CD4-positive, alpha-beta T cell (primary cell): ENCODE measurements at regions not wholly inside any gene's neighbourhood (a gene's known extent, or its start where the extent isn't known, plus 50 kb on each side); places are given as distances from the start of the nearest gene placed in this dataset.

Source experiments
- ATAC-seq: fragments of 200-7000 bp; cut with Tn5 transposase; one replicate; pipeline ENCODE4 v1.10.0; 2022; ENCODE audit warnings: mild to moderate bottlenecking; ENCODE audit not compliant: poor library complexity
- CTCF ChIA-PET: fragments of 350-600 bp; sonication (Branson Sonifier 250); formaldehyde crosslinking; loops from one replicate; lab custom pipeline; 2021; ENCODE audit warnings: antibody characterized with exemption, inconsistent platforms; lab: Charles Lee
- POLR2A ChIA-PET: fragments of 350-600 bp; sonication (Branson Sonifier 250); formaldehyde crosslinking; loops from one replicate; lab custom pipeline; 2021; ENCODE audit warnings: antibody characterized with exemption, inconsistent platforms; lab: Charles Lee
- DNase-seq, 14 experiments: peaks; one replicate each; pipeline ENCODE4 v3.0.0-alpha.2; 2013 to 2020; ENCODE audit warnings: mixed read lengths in 2 of 14
- H3K27ac ChIP-seq, 2 donors: one replicate each; pipeline versions ENCODE4 v1.5.1 to v1.7.0; 2013; ENCODE audit warnings: low read length in 2 of 2, low read depth in 1 of 2, mild to moderate bottlenecking in 1 of 2
- H3K27me3 ChIP-seq, 2 experiments: 1 replicate in 1 of 2; 2 replicates in 1 of 2; pipeline versions ENCODE4 v1.6.1 to v1.7.0; 2013; ENCODE audit warnings: low read length in 2 of 2, control low read depth in 1 of 2, mild to moderate bottlenecking in 1 of 2, moderate library complexity in 1 of 2; ENCODE audit not compliant: insufficient read depth in 2 of 2, control insufficient read depth in 1 of 2
- H3K36me3 ChIP-seq: one replicate; pipeline ENCODE4 v1.6.1; 2013; ENCODE audit warnings: low read length, control low read depth; ENCODE audit not compliant: insufficient read depth
- H3K4me1 ChIP-seq: one replicate; pipeline ENCODE4 v1.6.1; 2013; ENCODE audit warnings: low read length, control low read depth; ENCODE audit not compliant: insufficient read depth
- H3K4me3 ChIP-seq: one replicate; pipeline ENCODE4 v1.5.1; 2013; ENCODE audit warnings: mild to moderate bottlenecking, low read length, moderate library complexity
- H3K9me3 ChIP-seq, 2 experiments: 1 replicate in 1 of 2; 2 replicates in 1 of 2; pipeline versions ENCODE4 v1.6.1 to v1.7.0; 2013; ENCODE audit warnings: low read length in 2 of 2, mild to moderate bottlenecking in 2 of 2, control low read depth in 1 of 2, moderate library complexity in 1 of 2; ENCODE audit not compliant: control insufficient read depth in 1 of 2, insufficient read depth in 1 of 2
- H3K27ac Mint-ChIP-seq: one replicate; pipeline ENCODE4 v1.8.0; 2020; ENCODE audit warnings: mixed read lengths
- H3K27me3 Mint-ChIP-seq: one replicate; pipeline ENCODE4 v1.8.0; 2021; ENCODE audit warnings: mixed read lengths
- H3K36me3 Mint-ChIP-seq: one replicate; pipeline ENCODE4 v1.8.0; 2021; ENCODE audit warnings: low read depth, mixed read lengths
- H3K4me1 Mint-ChIP-seq: one replicate; pipeline ENCODE4 v1.8.0; 2021; ENCODE audit warnings: low read depth, mixed read lengths
- H3K4me3 Mint-ChIP-seq: one replicate; pipeline ENCODE4 v1.8.0; 2020; ENCODE audit warnings: mild to moderate bottlenecking, mixed read lengths
- H3K9me3 Mint-ChIP-seq: one replicate; pipeline ENCODE4 v1.8.0; 2020; ENCODE audit warnings: mixed read lengths
- intact Hi-C, 2 experiments: fragments of 100-400 bp; cut with DNase I in 1 of 2; cut with micrococcal nuclease in 1 of 2; formaldehyde crosslinking; loops; one replicate each; pipeline versions ENCODE4 v1.15.1 to v1.9.0; 2023 to 2025; cut with DNase I, micrococcal nuclease
- TF ChIP-seq, protein P1 (sequence below): fragments of 200-600 bp; IDR thresholded peaks from one replicate; pipeline ENCODE4 v1.8.0; 2022; ENCODE audit warnings: antibody characterized with exemption, mild to moderate bottlenecking

- ChIA-PET POLR2A (no interaction called here), CTCF (no interaction called here)
- H3K27ac Mint-ChIP-seq: no peak overlapping the region
- Histone ChIP-seq H3K27ac (no peak overlapping the region), H3K9me3 (peaks cover 0 to 4% of the 10 kb centered on the region in 2 experiments), H3K27me3 (no peaks in the 10 kb centered on the region), H3K4me1 (no peaks in the 10 kb centered on the region), H3K36me3 (no peaks in the 10 kb centered on the region), H3K4me3 (no peak overlapping the region)
- H3K9me3 Mint-ChIP-seq: no peaks in the 10 kb centered on the region
- H3K4me1 Mint-ChIP-seq: no peaks in the 10 kb centered on the region
- no peaks in the 10 kb centered on the region for H3K36me3 Mint-ChIP-seq
- TF ChIP-seq, protein P1, sequence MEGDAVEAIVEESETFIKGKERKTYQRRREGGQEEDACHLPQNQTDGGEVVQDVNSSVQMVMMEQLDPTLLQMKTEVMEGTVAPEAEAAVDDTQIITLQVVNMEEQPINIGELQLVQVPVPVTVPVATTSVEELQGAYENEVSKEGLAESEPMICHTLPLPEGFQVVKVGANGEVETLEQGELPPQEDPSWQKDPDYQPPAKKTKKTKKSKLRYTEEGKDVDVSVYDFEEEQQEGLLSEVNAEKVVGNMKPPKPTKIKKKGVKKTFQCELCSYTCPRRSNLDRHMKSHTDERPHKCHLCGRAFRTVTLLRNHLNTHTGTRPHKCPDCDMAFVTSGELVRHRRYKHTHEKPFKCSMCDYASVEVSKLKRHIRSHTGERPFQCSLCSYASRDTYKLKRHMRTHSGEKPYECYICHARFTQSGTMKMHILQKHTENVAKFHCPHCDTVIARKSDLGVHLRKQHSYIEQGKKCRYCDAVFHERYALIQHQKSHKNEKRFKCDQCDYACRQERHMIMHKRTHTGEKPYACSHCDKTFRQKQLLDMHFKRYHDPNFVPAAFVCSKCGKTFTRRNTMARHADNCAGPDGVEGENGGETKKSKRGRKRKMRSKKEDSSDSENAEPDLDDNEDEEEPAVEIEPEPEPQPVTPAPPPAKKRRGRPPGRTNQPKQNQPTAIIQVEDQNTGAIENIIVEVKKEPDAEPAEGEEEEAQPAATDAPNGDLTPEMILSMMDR: no peak
- intact Hi-C loops: no loop called here
- ATAC-seq (no peak), DNase-seq (no peak)
- no peaks in the 10 kb centered on the region for H3K27me3 Mint-ChIP-seq
- H3K4me3 Mint-ChIP-seq: no peak overlapping the region
These were observed 132.5 kb downstream of the SOX2 start for GRCh38 chr3:181844211-181844610.

DNA sequence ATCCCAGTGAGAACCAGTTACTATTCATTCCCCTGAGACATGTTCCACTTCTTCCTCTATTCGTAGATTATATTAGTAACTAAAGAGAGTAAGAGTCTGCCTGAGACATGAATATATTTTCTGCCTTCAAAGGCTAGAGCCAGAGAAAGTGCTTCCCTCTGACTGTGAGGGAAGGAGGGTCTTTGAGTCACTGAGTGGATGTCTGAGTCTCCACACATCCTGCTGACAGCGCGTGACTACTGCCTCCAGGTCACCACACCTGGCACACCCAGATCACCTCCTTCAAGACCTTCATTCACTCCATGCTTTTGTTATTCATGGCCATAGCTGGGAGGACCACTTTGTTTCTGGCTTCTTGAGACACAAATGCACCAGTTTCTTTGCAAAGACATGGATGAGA lies 135.6 kb downstream of the SOX2 start:
- H3K4me1 Mint-ChIP-seq: no peaks in the 10 kb centered on the region
- Histone ChIP-seq H3K27me3 (no peaks in the 10 kb centered on the region), H3K36me3 (no peaks in the 10 kb centered on the region), H3K4me1 (no peaks in the 10 kb centered on the region), H3K4me3 (no peak overlapping the region), H3K9me3 (peaks cover 0 to 4% of the 10 kb centered on the region in 2 experiments), H3K27ac (no peak overlapping the region)
- H3K27me3 Mint-ChIP-seq: no peaks in the 10 kb centered on the region
- no peaks in the 10 kb centered on the region for H3K9me3 Mint-ChIP-seq
- CTCF ChIA-PET: no interaction called here
- ATAC-seq (no peak), DNase-seq (no peak)
- H3K36me3 Mint-ChIP-seq: no peaks in the 10 kb centered on the region
- POLR2A ChIA-PET: no interaction called here
- no peak overlapping the region for H3K27ac Mint-ChIP-seq
- intact Hi-C loops: no loop called here
- TF ChIP-seq, protein P1: no peak
- no peak overlapping the region for H3K4me3 Mint-ChIP-seq

DNA sequence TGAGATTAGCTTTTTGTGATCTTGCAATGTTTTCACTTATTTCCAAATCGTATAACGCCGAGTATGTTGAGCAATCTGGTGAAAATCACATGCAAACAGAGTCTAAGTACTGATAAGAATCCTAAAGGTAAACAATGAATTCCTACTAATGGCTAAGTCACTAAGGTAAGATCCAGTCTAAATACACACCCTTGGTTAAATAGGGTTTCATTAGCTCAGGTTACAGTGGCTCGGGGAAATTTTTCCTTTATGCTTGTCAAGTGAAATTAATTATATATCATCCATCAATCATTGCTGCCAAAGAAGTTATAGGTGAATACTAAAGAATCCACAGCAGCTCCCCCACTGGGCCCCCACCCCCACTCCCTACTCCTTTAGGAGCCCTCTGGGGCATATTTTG lies 139.3 kb downstream of the SOX2 start:
- DNase-seq (no peak), ATAC-seq (no peak)
- TF ChIP-seq, protein P1: no peak
- Mint-ChIP-seq H3K27ac (no peak overlapping the region), H3K4me1 (no peaks in the 10 kb centered on the region), H3K9me3 (no peaks in the 10 kb centered on the region), H3K27me3 (no peaks in the 10 kb centered on the region), H3K4me3 (no peak overlapping the region), H3K36me3 (no peaks in the 10 kb centered on the region)
- no peak overlapping the region for H3K27ac ChIP-seq
- H3K36me3 ChIP-seq: no peaks in the 10 kb centered on the region
- peaks cover 0 to 5% of the 10 kb centered on the region in 2 experiments for H3K9me3 ChIP-seq
- no peaks in the 10 kb centered on the region for H3K27me3 ChIP-seq
- POLR2A ChIA-PET: no interaction called here
- H3K4me3 ChIP-seq: no peak overlapping the region
- CTCF ChIA-PET: no interaction called here
- intact Hi-C loops: no loop called here
- no peaks in the 10 kb centered on the region for H3K4me1 ChIP-seq
